ENCODE measurements at regions not wholly inside any gene's neighbourhood (a gene's known extent, or its start where the extent isn't known, plus 50 kb on each side); places are given as distances from the start of the nearest gene placed in this dataset.

DNA sequence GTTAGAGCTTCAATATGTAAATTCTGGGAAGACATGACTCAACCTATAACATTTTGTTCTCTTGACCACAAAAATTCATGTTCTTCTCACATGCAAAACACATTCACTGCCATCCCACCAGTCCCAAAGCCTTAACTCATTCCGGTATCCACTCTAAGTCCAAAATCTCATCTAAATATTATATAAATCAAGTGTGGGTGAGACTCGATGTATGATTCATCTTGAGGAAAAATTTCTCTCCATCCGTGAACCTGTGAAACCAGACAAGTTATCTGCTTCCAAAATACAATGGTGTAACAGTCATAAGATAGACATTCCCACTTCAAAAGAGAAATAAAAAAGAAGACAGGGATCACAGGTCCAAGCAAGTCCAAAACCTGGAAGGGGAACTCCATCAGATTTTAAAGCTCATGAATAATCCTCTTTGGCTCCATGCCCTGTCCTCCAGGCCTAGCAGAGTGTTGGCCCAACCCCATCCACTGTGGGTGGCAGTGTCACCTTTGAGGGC is 101.3 kb downstream of the RAD51AP2 start:
- TF ChIP-seq POLR2A (IDR thresholded peaks at IDR 0.05) (no peak), CTCF (IDR thresholded peaks at IDR 0.05) (no peak)

Data from esophagus squamous epithelium (tissue), 4 donors.